K562 (cell line): ENCODE measurements at regions not wholly inside any gene's neighbourhood (a gene's known extent, or its start where the extent isn't known, plus 50 kb on each side); places are given as distances from the start of the nearest gene placed in this dataset.

Experiments
- CBFB ChIP-seq: sonication (generic); formaldehyde crosslinking; IDR thresholded peaks from 2 replicates; pipeline ENCODE4 v1.4.0; 2020; ENCODE audit warnings: mild to moderate bottlenecking, missing genetic modification reagents
- CXXC5 ChIP-seq: fragments of 250-450 bp; sonication (Bioruptor Pico); IDR thresholded peaks from 2 replicates; pipeline ENCODE4 v1.8.0; 2022; ENCODE audit warnings: inconsistent platforms, mild to moderate bottlenecking, moderate library complexity
- HDAC1 ChIP-seq, 2 experiments: fragments of 450-650 bp; IDR thresholded peaks; 2 replicates each; pipeline ENCODE4 v1.6.1; 2016 to 2017; ENCODE audit warnings: inconsistent platforms in 1 of 2, mild to moderate bottlenecking in 1 of 2, moderate library complexity in 1 of 2
- ILK ChIP-seq: fragments of 450-650 bp; IDR thresholded peaks from 2 replicates; pipeline ENCODE4 v1.6.1; 2016; ENCODE audit warnings: missing genetic modification characterization, low read depth, mild to moderate bottlenecking, missing compliant biosample characterization, moderate library complexity, borderline replicate concordance
- KLF13 ChIP-seq: fragments of 450-650 bp; IDR thresholded peaks from 2 replicates; pipeline ENCODE4 v1.6.1; 2016; ENCODE audit warnings: missing genetic modification characterization, low read depth, mild to moderate bottlenecking, missing compliant biosample characterization, moderate library complexity, borderline replicate concordance
- RAD21 ChIP-seq, 2 experiments: fragments of 250-450 bp in 1 of 2; fragments of 450-650 bp in 1 of 2; sonication (Bioruptor Pico) in 1 of 2; formaldehyde crosslinking in 1 of 2; IDR thresholded peaks in 1 of 2; conservative IDR thresholded peaks in 1 of 2; 2 replicates each; pipeline versions ENCODE4 v1.4.0 to v1.8.0; 2020 to 2022; ENCODE audit warnings: mild to moderate bottlenecking in 2 of 2, moderate library complexity in 1 of 2
- RBBP5 ChIP-seq: fragments of 200-600 bp; sonication (generic); IDR thresholded peaks from 2 replicates; pipeline ENCODE4 v1.6.1; 2012; ENCODE audit warnings: borderline replicate concordance, mild to moderate bottlenecking, low read length, control low read depth, inconsistent platforms; ENCODE audit not compliant: insufficient read depth, poor library complexity, severe bottlenecking
- RCOR1 ChIP-seq, 2 experiments: IDR thresholded peaks; 2 replicates each; pipeline ENCODE4 v1.6.1; 2012; ENCODE audit warnings: low read depth in 2 of 2, low read length in 2 of 2, borderline replicate concordance in 1 of 2, improper control_type of control experiment in 1 of 2
- TARDBP ChIP-seq: fragments of 450-650 bp; IDR thresholded peaks from 2 replicates; pipeline ENCODE4 v1.6.1; 2016
- ZFP1 ChIP-seq: fragments of 450-650 bp; formaldehyde crosslinking; IDR thresholded peaks from 2 replicates; pipeline ENCODE4 v1.4.0; 2020; ENCODE audit warnings: mild to moderate bottlenecking, mixed read lengths
- TF ChIP-seq, protein P1 (sequence below), 2 experiments: fragments of 450-650 bp; IDR thresholded peaks; 2 replicates each; pipeline ENCODE4 v1.6.1; 2018; ENCODE audit warnings: mild to moderate bottlenecking in 2 of 2, low read depth in 1 of 2; ENCODE audit not compliant: partially characterized antibody in 2 of 2
- TF ChIP-seq, protein P2 (sequence below), 2 experiments: fragments of 200-800 bp in 1 of 2; sonication (Bioruptor generic) in 1 of 2; sonication (generic) in 1 of 2; formaldehyde crosslinking in 1 of 2; IDR thresholded peaks in 1 of 2; conservative IDR thresholded peaks in 1 of 2; 2 replicates each; pipeline versions ENCODE4 v1.5.0 to v1.6.1; 2016 to 2020; ENCODE audit warnings: missing compliant biosample characterization in 1 of 2, missing genetic modification characterization in 1 of 2, missing genetic modification reagents in 1 of 2
- TF ChIP-seq, protein P3 (sequence below): sonication (generic); formaldehyde crosslinking; IDR thresholded peaks from 2 replicates; pipeline ENCODE4 v1.8.0; 2022; ENCODE audit warnings: mild to moderate bottlenecking, missing genetic modification reagents

DNA sequence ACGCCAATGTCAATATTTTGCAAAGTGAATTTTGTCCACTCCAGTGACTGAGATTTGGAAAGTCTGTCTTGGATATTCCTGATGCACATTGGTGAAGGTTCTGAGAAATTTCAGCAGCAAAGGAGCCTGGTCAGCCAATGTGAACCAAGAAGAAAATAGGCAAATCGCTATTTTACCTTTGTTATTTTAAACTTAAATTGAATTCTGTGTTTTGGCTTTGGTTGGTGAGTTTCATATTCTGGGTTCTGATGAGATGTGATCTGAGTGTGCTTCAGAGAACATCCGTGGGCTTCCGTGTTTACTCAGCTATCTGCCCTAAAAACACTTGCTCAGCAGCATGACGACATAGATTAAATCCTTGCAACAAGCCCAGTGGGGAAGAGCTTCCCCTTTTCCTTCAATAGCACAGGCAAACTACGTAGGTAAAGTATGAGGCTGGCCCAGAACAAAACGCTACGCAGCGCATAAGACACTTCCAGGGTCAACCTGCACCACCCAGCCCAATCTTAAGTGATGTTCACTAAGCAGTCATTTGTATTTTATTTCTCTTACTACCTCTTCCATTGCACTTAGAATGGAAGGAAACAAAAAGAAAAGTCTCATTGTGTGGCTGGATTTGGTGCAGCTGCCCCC lies 176.4 kb upstream of the KAZN start (continued):
- peak; percentile 74 to 97; a peak in 3 of 4 replicates for TF ChIP-seq RCOR1 (IDR thresholded peaks at IDR 0.05; ENCODE audit: borderline replicate concordance in 1 of 2, low read depth in 2 of 2, low read length in 2 of 2)
- TF ChIP-seq CXXC5 (CRISPR knock-in tag), result peak; percentile 73
- TF ChIP-seq RAD21 (CRISPR knock-in tag; conservative IDR thresholded peaks at IDR 0.05 in 1 of 2, IDR thresholded peaks at IDR 0.05 in 1 of 2), result peak; percentile 8 to 43; a peak in 2 of 4 replicates
- no peak for TF ChIP-seq ZFP1 (CRISPR knock-in tag)
- peak in 1 of 2 experiments; percentile 85; a peak in 2 of 4 replicates for TF ChIP-seq HDAC1 (IDR thresholded peaks at IDR 0.05)
- TF ChIP-seq TARDBP, result peak; percentile 50; the same call in 1 of the 2 replicates
- TF ChIP-seq CBFB, result no peak
- TF ChIP-seq, protein P1, sequence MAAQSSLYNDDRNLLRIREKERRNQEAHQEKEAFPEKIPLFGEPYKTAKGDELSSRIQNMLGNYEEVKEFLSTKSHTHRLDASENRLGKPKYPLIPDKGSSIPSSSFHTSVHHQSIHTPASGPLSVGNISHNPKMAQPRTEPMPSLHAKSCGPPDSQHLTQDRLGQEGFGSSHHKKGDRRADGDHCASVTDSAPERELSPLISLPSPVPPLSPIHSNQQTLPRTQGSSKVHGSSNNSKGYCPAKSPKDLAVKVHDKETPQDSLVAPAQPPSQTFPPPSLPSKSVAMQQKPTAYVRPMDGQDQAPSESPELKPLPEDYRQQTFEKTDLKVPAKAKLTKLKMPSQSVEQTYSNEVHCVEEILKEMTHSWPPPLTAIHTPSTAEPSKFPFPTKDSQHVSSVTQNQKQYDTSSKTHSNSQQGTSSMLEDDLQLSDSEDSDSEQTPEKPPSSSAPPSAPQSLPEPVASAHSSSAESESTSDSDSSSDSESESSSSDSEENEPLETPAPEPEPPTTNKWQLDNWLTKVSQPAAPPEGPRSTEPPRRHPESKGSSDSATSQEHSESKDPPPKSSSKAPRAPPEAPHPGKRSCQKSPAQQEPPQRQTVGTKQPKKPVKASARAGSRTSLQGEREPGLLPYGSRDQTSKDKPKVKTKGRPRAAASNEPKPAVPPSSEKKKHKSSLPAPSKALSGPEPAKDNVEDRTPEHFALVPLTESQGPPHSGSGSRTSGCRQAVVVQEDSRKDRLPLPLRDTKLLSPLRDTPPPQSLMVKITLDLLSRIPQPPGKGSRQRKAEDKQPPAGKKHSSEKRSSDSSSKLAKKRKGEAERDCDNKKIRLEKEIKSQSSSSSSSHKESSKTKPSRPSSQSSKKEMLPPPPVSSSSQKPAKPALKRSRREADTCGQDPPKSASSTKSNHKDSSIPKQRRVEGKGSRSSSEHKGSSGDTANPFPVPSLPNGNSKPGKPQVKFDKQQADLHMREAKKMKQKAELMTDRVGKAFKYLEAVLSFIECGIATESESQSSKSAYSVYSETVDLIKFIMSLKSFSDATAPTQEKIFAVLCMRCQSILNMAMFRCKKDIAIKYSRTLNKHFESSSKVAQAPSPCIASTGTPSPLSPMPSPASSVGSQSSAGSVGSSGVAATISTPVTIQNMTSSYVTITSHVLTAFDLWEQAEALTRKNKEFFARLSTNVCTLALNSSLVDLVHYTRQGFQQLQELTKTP (IDR thresholded peaks at IDR 0.05; ENCODE audit: low read depth in 1 of 2, partially characterized antibody in 2 of 2), result peak in 1 of 2 experiments; percentile 91
- no peak for TF ChIP-seq KLF13 (tag)
- TF ChIP-seq, protein P2, sequence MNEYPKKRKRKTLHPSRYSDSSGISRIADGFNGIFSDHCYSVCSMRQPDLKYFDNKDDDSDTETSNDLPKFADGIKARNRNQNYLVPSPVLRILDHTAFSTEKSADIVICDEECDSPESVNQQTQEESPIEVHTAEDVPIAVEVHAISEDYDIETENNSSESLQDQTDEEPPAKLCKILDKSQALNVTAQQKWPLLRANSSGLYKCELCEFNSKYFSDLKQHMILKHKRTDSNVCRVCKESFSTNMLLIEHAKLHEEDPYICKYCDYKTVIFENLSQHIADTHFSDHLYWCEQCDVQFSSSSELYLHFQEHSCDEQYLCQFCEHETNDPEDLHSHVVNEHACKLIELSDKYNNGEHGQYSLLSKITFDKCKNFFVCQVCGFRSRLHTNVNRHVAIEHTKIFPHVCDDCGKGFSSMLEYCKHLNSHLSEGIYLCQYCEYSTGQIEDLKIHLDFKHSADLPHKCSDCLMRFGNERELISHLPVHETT (CRISPR knock-in tag; conservative IDR thresholded peaks at IDR 0.05 in 1 of 2, IDR thresholded peaks at IDR 0.05 in 1 of 2), result peak in 1 of 2 experiments; percentile 77; a peak in 1 of 4 replicates
- TF ChIP-seq, protein P3, sequence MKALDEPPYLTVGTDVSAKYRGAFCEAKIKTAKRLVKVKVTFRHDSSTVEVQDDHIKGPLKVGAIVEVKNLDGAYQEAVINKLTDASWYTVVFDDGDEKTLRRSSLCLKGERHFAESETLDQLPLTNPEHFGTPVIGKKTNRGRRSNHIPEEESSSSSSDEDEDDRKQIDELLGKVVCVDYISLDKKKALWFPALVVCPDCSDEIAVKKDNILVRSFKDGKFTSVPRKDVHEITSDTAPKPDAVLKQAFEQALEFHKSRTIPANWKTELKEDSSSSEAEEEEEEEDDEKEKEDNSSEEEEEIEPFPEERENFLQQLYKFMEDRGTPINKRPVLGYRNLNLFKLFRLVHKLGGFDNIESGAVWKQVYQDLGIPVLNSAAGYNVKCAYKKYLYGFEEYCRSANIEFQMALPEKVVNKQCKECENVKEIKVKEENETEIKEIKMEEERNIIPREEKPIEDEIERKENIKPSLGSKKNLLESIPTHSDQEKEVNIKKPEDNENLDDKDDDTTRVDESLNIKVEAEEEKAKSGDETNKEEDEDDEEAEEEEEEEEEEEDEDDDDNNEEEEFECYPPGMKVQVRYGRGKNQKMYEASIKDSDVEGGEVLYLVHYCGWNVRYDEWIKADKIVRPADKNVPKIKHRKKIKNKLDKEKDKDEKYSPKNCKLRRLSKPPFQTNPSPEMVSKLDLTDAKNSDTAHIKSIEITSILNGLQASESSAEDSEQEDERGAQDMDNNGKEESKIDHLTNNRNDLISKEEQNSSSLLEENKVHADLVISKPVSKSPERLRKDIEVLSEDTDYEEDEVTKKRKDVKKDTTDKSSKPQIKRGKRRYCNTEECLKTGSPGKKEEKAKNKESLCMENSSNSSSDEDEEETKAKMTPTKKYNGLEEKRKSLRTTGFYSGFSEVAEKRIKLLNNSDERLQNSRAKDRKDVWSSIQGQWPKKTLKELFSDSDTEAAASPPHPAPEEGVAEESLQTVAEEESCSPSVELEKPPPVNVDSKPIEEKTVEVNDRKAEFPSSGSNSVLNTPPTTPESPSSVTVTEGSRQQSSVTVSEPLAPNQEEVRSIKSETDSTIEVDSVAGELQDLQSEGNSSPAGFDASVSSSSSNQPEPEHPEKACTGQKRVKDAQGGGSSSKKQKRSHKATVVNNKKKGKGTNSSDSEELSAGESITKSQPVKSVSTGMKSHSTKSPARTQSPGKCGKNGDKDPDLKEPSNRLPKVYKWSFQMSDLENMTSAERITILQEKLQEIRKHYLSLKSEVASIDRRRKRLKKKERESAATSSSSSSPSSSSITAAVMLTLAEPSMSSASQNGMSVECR (CRISPR knock-in tag), result peak; percentile 22; the same call in 1 of the 2 replicates
- TF ChIP-seq ILK (tag), result no peak
- peak; percentile 64 for TF ChIP-seq RBBP5
